BE2C (cell line): ENCODE measurements at regions not wholly inside any gene's neighbourhood (a gene's known extent, or its start where the extent isn't known, plus 50 kb on each side); places are given as distances from the start of the nearest gene placed in this dataset.
"Not testable (repeated sequence)": the region's sequence is repeated elsewhere in the genome, so short reads cannot be mapped to it uniquely, and the experiment has no call there.

Experiments
- DNase-seq: peaks from one replicate; pipeline ENCODE4 v3.0.0-alpha.2; 2020
- H3K27me3 ChIP-seq: fragments of 250-450 bp; sonication (Bioruptor Pico); 2 replicates; pipeline ENCODE4 v1.5.1; 2020; ENCODE audit warnings: mild to moderate bottlenecking
- H3K36me3 ChIP-seq: fragments of 250-450 bp; sonication (Bioruptor Pico); 2 replicates; pipeline ENCODE4 v1.5.1; 2020; ENCODE audit warnings: mild to moderate bottlenecking
- H3K4me1 ChIP-seq: fragments of 250-450 bp; sonication (Bioruptor Pico); 2 replicates; pipeline ENCODE4 v1.5.1; 2020
- H3K4me3 ChIP-seq: 2 replicates; pipeline ENCODE4 v1.5.1; 2011; ENCODE audit warnings: low read depth, low read length
- H3K9me3 ChIP-seq: fragments of 250-450 bp; sonication (Bioruptor Pico); 2 replicates; pipeline ENCODE4 v1.5.1; 2020
- TF ChIP-seq, protein P1 (sequence below): IDR thresholded peaks from 2 replicates; pipeline ENCODE4 v1.5.1; 2012; ENCODE audit warnings: mild to moderate bottlenecking, low read depth, low read length

DNA sequence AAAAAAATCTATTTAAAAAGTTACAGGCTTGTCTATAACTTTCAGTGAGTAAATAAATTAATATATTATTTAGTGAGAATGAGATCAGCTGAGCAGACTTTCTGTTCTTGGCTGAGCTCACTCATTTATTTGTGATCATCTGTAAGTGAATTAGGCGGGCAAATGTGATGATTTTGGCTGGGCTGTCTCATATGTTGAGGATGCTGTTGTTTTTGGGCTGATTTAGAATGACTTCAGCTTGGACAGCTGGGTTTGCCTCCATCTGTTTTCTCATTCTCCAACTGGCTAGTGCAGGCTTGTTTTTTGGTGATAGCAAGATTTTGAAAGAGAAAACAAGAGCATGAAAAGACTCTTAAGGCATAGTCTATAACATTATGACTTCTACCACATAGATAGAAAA lies 475.8 kb upstream of the OLFM3 start:
- no peak overlapping the region for H3K4me3 ChIP-seq
- peak; percentile 12 for DNase-seq
- no peaks in the 10 kb centered on the region for H3K4me1 ChIP-seq
- H3K27me3 ChIP-seq, result no peaks in the 10 kb centered on the region
- no peaks in the 10 kb centered on the region for H3K9me3 ChIP-seq
- H3K36me3 ChIP-seq, result no peaks in the 10 kb centered on the region
- TF ChIP-seq, protein P1, sequence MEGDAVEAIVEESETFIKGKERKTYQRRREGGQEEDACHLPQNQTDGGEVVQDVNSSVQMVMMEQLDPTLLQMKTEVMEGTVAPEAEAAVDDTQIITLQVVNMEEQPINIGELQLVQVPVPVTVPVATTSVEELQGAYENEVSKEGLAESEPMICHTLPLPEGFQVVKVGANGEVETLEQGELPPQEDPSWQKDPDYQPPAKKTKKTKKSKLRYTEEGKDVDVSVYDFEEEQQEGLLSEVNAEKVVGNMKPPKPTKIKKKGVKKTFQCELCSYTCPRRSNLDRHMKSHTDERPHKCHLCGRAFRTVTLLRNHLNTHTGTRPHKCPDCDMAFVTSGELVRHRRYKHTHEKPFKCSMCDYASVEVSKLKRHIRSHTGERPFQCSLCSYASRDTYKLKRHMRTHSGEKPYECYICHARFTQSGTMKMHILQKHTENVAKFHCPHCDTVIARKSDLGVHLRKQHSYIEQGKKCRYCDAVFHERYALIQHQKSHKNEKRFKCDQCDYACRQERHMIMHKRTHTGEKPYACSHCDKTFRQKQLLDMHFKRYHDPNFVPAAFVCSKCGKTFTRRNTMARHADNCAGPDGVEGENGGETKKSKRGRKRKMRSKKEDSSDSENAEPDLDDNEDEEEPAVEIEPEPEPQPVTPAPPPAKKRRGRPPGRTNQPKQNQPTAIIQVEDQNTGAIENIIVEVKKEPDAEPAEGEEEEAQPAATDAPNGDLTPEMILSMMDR, result no peak

- H3K4me3 ChIP-seq, result no peak overlapping the region
- H3K36me3 ChIP-seq, result no peaks in the 10 kb centered on the region
- no peak for DNase-seq
- TF ChIP-seq, protein P1, result no peak
- H3K9me3 ChIP-seq, result no peaks in the 10 kb centered on the region
- H3K27me3 ChIP-seq, result no peaks in the 10 kb centered on the region
- H3K4me1 ChIP-seq, result no peaks in the 10 kb centered on the region
Measured at GRCh38 chr1:102470767-102471166, 474.0 kb upstream of the OLFM3 start.

DNA sequence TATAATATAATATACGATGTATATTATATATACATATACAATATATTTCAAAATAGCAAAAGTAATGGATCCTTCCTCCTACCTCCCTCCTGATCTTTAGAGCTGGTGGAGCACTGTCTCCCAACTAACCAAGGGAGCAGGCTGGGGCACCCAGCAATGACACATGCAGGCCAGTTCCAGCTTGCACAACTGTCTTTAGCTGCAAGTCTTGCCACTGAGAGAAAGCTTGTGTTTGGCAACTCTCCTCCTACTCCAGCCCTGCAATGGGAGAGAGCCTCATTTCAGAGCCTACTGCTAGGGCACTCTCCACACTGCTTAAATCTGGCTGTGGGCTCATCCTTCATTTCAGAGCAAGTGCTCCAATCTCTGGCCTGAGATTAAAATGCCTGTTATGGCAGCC lies 469.8 kb upstream of the OLFM3 start:
- no peak for DNase-seq
- Histone ChIP-seq H3K27me3 (no peaks in the 10 kb centered on the region), H3K4me1 (no peaks in the 10 kb centered on the region), H3K4me3 (no peak overlapping the region), H3K36me3 (no peaks in the 10 kb centered on the region), H3K9me3 (no peaks in the 10 kb centered on the region)
- TF ChIP-seq, protein P1, result no peak

DNA sequence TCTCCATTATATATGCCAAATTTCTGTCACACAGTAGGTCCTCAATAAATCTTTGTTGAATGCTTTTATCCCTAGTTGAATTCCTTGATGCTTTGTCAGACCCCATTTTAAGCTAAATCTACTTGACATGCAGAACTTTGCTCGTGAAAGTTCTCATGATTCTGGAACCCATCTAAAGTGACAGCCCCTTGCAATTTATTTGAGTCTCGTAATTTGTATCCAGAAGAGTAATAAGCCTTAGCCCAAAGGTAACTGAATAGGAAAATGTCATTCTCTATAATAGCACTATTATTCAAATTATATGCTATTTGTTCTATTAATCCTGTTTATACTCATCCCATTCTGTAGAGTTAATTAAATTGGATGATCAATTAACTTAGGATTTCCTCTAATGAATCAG lies 466.6 kb upstream of the OLFM3 start:
- H3K27me3 ChIP-seq, result no peaks in the 10 kb centered on the region
- no peak for DNase-seq
- H3K4me1 ChIP-seq, result no peaks in the 10 kb centered on the region
- TF ChIP-seq, protein P1, result no peak
- H3K4me3 ChIP-seq, result no peak overlapping the region
- H3K9me3 ChIP-seq, result no peaks in the 10 kb centered on the region
- H3K36me3 ChIP-seq, result no peaks in the 10 kb centered on the region

DNA sequence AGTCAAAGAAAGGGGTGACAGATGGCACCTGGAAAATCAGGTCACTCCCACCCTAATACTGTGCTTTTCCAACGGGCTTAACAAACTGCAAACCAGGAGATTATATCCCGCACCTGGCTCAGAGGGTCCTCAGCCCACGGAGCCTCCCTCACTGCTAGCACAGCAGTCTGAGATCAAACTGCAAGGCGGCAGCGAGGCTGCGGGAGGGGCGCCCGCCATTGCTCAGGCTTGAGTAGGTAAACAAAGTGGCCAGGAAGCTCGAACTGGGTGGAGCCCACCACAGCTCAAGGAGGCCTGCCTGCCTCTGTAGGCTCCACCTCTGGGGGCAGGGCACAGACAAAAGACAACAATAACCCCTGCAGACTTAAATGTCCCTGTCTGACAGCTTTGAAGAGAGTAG lies 445.6 kb upstream of the OLFM3 start:
- H3K36me3 ChIP-seq, H3K9me3 ChIP-seq: not testable (repeated sequence)

DNA sequence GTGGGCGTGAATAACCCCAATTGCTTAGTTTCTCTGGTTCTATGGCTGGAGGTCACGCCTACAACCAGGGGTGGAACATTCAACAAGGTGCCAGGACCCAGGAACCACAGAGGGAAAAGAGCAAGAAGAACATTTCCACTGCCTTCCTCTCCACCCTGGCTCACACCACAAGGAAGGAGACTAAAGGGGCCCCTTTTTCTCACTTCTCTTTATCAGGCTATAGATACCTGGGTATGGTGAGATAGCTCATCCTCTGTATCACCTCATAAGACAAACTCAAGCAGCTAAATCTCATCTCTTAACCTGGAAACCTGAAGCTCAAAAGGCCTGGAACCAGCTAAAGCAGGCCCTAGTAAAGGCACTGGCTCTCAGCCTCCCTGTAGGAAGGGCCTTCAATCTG lies 438.8 kb upstream of the OLFM3 start:
- TF ChIP-seq, protein P1, result no peak
- Histone ChIP-seq H3K36me3 (no peaks in the 10 kb centered on the region), H3K27me3 (no peaks in the 10 kb centered on the region), H3K4me1 (no peaks in the 10 kb centered on the region), H3K9me3 (no peaks in the 10 kb centered on the region), H3K4me3 (no peak overlapping the region)
- no peak for DNase-seq

More for the DNA sequence above, 445.6 kb upstream of the OLFM3 start:
- H3K4me1 ChIP-seq, DNase-seq, H3K4me3 ChIP-seq, H3K27me3 ChIP-seq: not testable (repeated sequence)

DNA sequence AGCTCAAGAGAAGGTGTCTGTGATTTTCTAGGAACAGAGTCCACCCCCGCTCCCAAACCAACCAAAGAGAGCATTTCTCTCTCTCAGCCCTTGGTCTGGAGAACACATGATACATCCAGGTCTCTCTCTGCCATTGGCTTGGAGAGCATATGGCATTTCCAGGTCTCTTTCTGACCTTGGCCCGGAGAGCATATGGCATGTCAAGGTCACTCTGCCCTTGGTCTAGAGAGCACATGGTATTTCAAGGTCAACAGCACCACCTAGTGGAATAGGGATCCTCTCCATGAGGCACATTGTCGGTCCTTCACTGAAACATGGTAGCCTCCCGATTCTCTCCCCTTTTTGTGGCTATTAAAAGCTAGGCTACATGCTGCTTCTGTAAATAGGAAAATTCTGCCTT lies 437.7 kb upstream of the OLFM3 start:
- TF ChIP-seq, protein P1, result peak; percentile 84
- Histone ChIP-seq H3K9me3 (no peaks in the 10 kb centered on the region), H3K27me3 (no peaks in the 10 kb centered on the region), H3K36me3 (no peaks in the 10 kb centered on the region), H3K4me1 (no peaks in the 10 kb centered on the region), H3K4me3 (no peak overlapping the region)
- peak; percentile 61 for DNase-seq
